AG04449 (cell line): ENCODE measurements at regions not wholly inside any gene's neighbourhood (a gene's known extent, or its start where the extent isn't known, plus 50 kb on each side); places are given as distances from the start of the nearest gene placed in this dataset.

Experiments
- CTCF ChIA-PET: fragments of 350-600 bp; formaldehyde crosslinking; extraction: SDS; loops from one replicate; lab custom pipeline; 2021; ENCODE audit warnings: antibody characterized with exemption; lab: Yijun Ruan, JAX
- POLR2A ChIA-PET: fragments of 400-600, 350-600 bp; formaldehyde crosslinking; extraction: SDS; loops from one replicate; lab custom pipeline; 2020; ENCODE audit warnings: antibody characterized with exemption, inconsistent platforms; lab: Yijun Ruan, JAX
- DNase-seq: peaks from one replicate; pipeline ENCODE4 v3.0.0-alpha.2; 2010; ENCODE audit warnings: low read depth, low spot score
- H3K4me3 ChIP-seq: 2 replicates; pipeline ENCODE4 v1.5.1; 2011; ENCODE audit warnings: low read depth, mild to moderate bottlenecking, control low read depth, low read length
- CTCF ChIP-seq: IDR thresholded peaks from one replicate; pipeline ENCODE4 v1.5.1; 2011; ENCODE audit warnings: mild to moderate bottlenecking, moderate library complexity, low read length, control low read depth, inconsistent platforms; ENCODE audit not compliant: insufficient read depth; ENCODE audit errors: missing control alignments

- CTCF ChIA-PET, result no interaction called here
- POLR2A ChIA-PET, result no interaction called here
- no peak overlapping the region for H3K4me3 ChIP-seq
- no peak for DNase-seq
- TF ChIP-seq CTCF, result no peak
Measured at GRCh38 chr7:120041798-120042197, 231.2 kb upstream of the KCND2 start.

GRCh38 chr7:120043250-120043649, 229.7 kb upstream of the KCND2 start:
- DNase-seq, result no peak
- TF ChIP-seq CTCF, result no peak
- ChIA-PET CTCF (no interaction called here), POLR2A (no interaction called here)
- H3K4me3 ChIP-seq, result no peak overlapping the region

- DNase-seq, result peak; percentile 33
- TF ChIP-seq CTCF, result no peak
- POLR2A ChIA-PET, result no interaction called here
- CTCF ChIA-PET, result no interaction called here
- H3K4me3 ChIP-seq, result no peak overlapping the region
Measured at GRCh38 chr7:120052884-120053382, 220.0 kb upstream of the KCND2 start.

- DNase-seq, result no peak
- TF ChIP-seq CTCF, result no peak
- POLR2A ChIA-PET, result no interaction called here
- H3K4me3 ChIP-seq, result no peak overlapping the region
- CTCF ChIA-PET, result no interaction called here
Measured at GRCh38 chr7:120053390-120053961, 219.5 kb upstream of the KCND2 start.

- POLR2A ChIA-PET, result no interaction called here
- CTCF ChIA-PET, result no interaction called here
Measured at GRCh38 chr7:120054376-120055100, 218.4 kb upstream of the KCND2 start.

More at GRCh38 chr7:120054376-120055100, 218.4 kb upstream of the KCND2 start:
- H3K4me3 ChIP-seq, result no peak overlapping the region
- no peak for TF ChIP-seq CTCF
- DNase-seq, result no peak
